ENCODE measurements at regions not wholly inside any gene's neighbourhood (a gene's known extent, or its start where the extent isn't known, plus 50 kb on each side); places are given as distances from the start of the nearest gene placed in this dataset.

DNA sequence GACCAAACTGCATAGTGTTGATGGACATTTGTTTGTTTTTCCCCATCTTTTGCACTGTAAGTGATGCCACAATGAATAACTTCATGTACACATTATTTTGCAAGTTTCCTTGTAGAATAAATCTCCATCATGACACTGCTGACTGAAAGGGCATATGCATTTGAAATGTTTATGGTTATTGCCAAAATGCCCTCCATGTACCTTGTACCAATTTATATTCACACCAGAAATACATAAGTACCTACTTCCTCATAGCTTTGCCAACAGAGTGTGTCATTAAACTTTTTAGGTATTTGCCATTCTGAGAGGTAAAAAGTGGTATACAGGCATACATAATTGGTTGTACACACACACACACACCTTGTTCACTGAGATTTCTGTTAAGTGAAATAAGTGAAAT, 361.0 kb upstream of the PCSK5 start:
- Mint-ChIP-seq H3K27me3 (ENCODE audit: low read depth) (no peaks in the 10 kb centered on the region; the same call in 1 of the 2 replicates), H3K4me3 (no peak overlapping the region), H3K4me1 (no peaks in the 10 kb centered on the region), H3K36me3 (ENCODE audit: insufficient read depth in 1 of 3, low read depth in 3 of 3) (peaks cover 0 to 4% (median 3%) of the 10 kb centered on the region in 3 experiments; a peak in 2 of 7 replicates), H3K27ac (no peak overlapping the region), H3K9me3 (peaks cover 3 to 5% of the 10 kb centered on the region in 2 experiments; a peak in 4 of 5 replicates)
- Histone ChIP-seq H3K4ac (ENCODE audit: low read depth, low read length) (no peak overlapping the region), H2BK120ac (ENCODE audit: low read depth, low read length, poor library complexity, severe bottlenecking) (no peak overlapping the region), H3T11ph (ENCODE audit: low read length) (no peak overlapping the region), H2AFZ (ENCODE audit: low read length) (no peak overlapping the region), H4K91ac (ENCODE audit: insufficient read length, low read depth, low read length) (no peak overlapping the region), H3K56ac (ENCODE audit: insufficient read length, low read depth, low read length) (no peak overlapping the region), H3K9me3 (ENCODE audit: control insufficient read depth, low read depth, low read length) (no peaks in the 10 kb centered on the region), H2AK5ac (ENCODE audit: insufficient read length, low read length) (no peak overlapping the region), H4K8ac (replicated peaks; ENCODE audit: insufficient read length, low read depth, low read length) (no peak overlapping the region), H3K14ac (ENCODE audit: insufficient read depth, low read length) (no peak overlapping the region), H2BK15ac (ENCODE audit: low read depth, low read length) (no peak overlapping the region), H3K79me2 (ENCODE audit: insufficient read depth, low read length) (no peaks in the 10 kb centered on the region), H3K18ac (ENCODE audit: insufficient read length, low read depth, low read length) (no peak overlapping the region), H3K27me3 (ENCODE audit: insufficient read depth, low read length) (no peaks in the 10 kb centered on the region), H4K5ac (ENCODE audit: insufficient read length, low read depth, low read length) (no peak overlapping the region), H2BK5ac (ENCODE audit: insufficient read length, low read length) (no peak overlapping the region), H3K23me2 (ENCODE audit: insufficient read length, low read depth, low read length, poor library complexity, severe bottlenecking) (no peaks in the 10 kb centered on the region), H2BK20ac (ENCODE audit: low read depth, low read length, poor library complexity, severe bottlenecking) (no peak overlapping the region), H4K20me1 (ENCODE audit: control insufficient read depth, insufficient read depth, insufficient read length) (no peaks in the 10 kb centered on the region), H3K9ac (ENCODE audit: extremely low read depth, insufficient read length, low read length) (no peak overlapping the region), H3K27ac (ENCODE audit: insufficient read length, low read depth, low read length) (no peak overlapping the region), H3K23ac (ENCODE audit: insufficient read length, low read depth, low read length) (no peak overlapping the region), H2BK12ac (ENCODE audit: insufficient read length, low read depth, low read length) (no peak overlapping the region), H3K79me1 (ENCODE audit: insufficient read depth, low read depth, low read length, poor library complexity, severe bottlenecking) (no peaks in the 10 kb centered on the region), H3K4me1 (ENCODE audit: insufficient read depth, low read length) (no peaks in the 10 kb centered on the region), H3K4me2 (ENCODE audit: insufficient read depth, insufficient read length, low read length) (no peak overlapping the region)
- TF ChIP-seq CTCF (conservative IDR thresholded peaks at IDR 0.05) = no peak
- no peak for DNase-seq

All from H9 (cell line).